ENCODE measurements at regions not wholly inside any gene's neighbourhood (a gene's known extent, or its start where the extent isn't known, plus 50 kb on each side); places are given as distances from the start of the nearest gene placed in this dataset.

GRCh38 chr14:71187633-71188356 lies 280.5 kb downstream of the PCNX1 start:
- TF ChIP-seq CTCF (IDR thresholded peaks at IDR 0.05): no peak
- no peak for TF ChIP-seq POLR2A (IDR thresholded peaks at IDR 0.05)
- no peak for TF ChIP-seq EP300 (IDR thresholded peaks at IDR 0.05)
- no peak for TF ChIP-seq POLR2AphosphoS5 (IDR thresholded peaks at IDR 0.05)
